Heart right ventricle (tissue), 16 donors: ENCODE measurements at regions not wholly inside any gene's neighbourhood (a gene's known extent, or its start where the extent isn't known, plus 50 kb on each side); places are given as distances from the start of the nearest gene placed in this dataset.

Source experiments
- ATAC-seq, 8 donors: fragments of 200-7000 bp; cut with Tn5 transposase; one replicate each; pipeline ENCODE4 v1.9.1; 2020; ENCODE audit warnings: mild to moderate bottlenecking in 8 of 8, moderate library complexity in 8 of 8, moderate number of reproducible peaks in 1 of 8
- DNase-seq, 2 donors: peaks; one replicate each; pipeline ENCODE4 v3.0.0-alpha.2; 2020
- H3K27ac ChIP-seq, 10 donors: fragments of 200-600 bp; sonication (generic) in 2 of 10; one replicate each; pipeline versions ENCODE4 v1.5.0 to v1.8.0; 2020 to 2022; ENCODE audit warnings: mild to moderate bottlenecking in 3 of 10
- H3K27me3 ChIP-seq, 7 donors: fragments of 200-600 bp; one replicate each; pipeline ENCODE4 v1.8.0; 2021 to 2022; ENCODE audit warnings: mild to moderate bottlenecking in 2 of 7
- H3K36me3 ChIP-seq, 9 donors: fragments of 200-600 bp; sonication (generic) in 1 of 9; one replicate each; pipeline versions ENCODE4 v1.5.0 to v1.8.0; 2020 to 2022; ENCODE audit warnings: mild to moderate bottlenecking in 2 of 9
- H3K4me1 ChIP-seq, 9 donors: fragments of 200-600 bp; sonication (generic) in 1 of 9; one replicate each; pipeline versions ENCODE4 v1.5.0 to v1.8.0; 2020 to 2022; ENCODE audit warnings: mild to moderate bottlenecking in 4 of 9
- H3K4me3 ChIP-seq, 10 donors: fragments of 200-600 bp; sonication (generic) in 2 of 10; one replicate each; pipeline versions ENCODE4 v1.5.0 to v1.8.0; 2020 to 2022; ENCODE audit warnings: mild to moderate bottlenecking in 7 of 10, moderate library complexity in 2 of 10
- H3K9me3 ChIP-seq, 11 donors: fragments of 200-600 bp in 10 of 11; sonication (generic) in 2 of 11; one replicate each; pipeline versions ENCODE4 v1.5.0 to v1.8.0; 2013 to 2022; ENCODE audit warnings: mild to moderate bottlenecking in 2 of 11, control low read depth in 1 of 11, moderate library complexity in 1 of 11
- WGBS, 2 donors: extraction: QIAGEN DNeasy Blood & Tissue Kit; methylation state at CpG; one replicate each; pipeline ENCODE4 v1.1.7; 2013; ENCODE audit warnings: inconsistent platforms in 1 of 2; 5-methylcytosine and 5-hydroxymethylcytosine counted together
- intact Hi-C, 10 donors: fragments of 100-400 bp; cut with DNase I; formaldehyde crosslinking; loops; one replicate each; pipeline versions ENCODE4 v1.11.1 to v1.14.2; 2022
- TF ChIP-seq, protein P1 (sequence below), 9 donors: fragments of 200-600 bp; sonication (generic) in 2 of 9; IDR thresholded peaks; one replicate each; pipeline versions ENCODE4 v1.5.0 to v1.8.0; 2021 to 2022; ENCODE audit warnings: antibody characterized with exemption in 9 of 9, mild to moderate bottlenecking in 5 of 9, moderate library complexity in 1 of 9
- donor health status: Arrhythmogenic right ventricular cardiomyopathy.
- donor health status: ischemic (EF 13 %, LVEDD 7.1; RV severe dilation, severe dysfunction).
- donor health status: healthy with polysubstance abuse.
- donor health status: DM: no; HTN: yes; CAD: no.
- donor health status: DM: no; HTN: no; CAD: no.
- donor health status: ischemic (EF 25% LVEDD 6.9; RV normal size, moderate dysfunction).
- donor health status: ischemic (EF 25% LVEDD 5.7; RV mildly dilated, moderate dysfunction).
- donor health status: healthy.
- donor health status: DM: yes; HTN: yes; CAD: no.
- donor health status: Ischemic cardiomyopathy.
- donor health status: ischemic (EF 35%, LVEDD 5.7; RV mildly dilated, moderate dysfunction).
- donor health status: nonischemic (EF 11% LVEDD 7.7; RV severe dilation, severe dysfunction).
- donor health status: DM: yes; HTN: yes; CAD: no.
- donor health status: PGD.
- donor health status: ischemic (EF 29% LVEDD 5.4; RV normal size, mild dysfunction).
- donor health status: nonischemic (EF 23%, LVEDD 6.1; RV moderate dilation, normal function).

- WGBS, 2 donors, result 62 to 75% methylated on average over 2 of the region's 2 CpGs
- Histone ChIP-seq H3K9me3 (no peaks in the 10 kb centered on the region), H3K27me3 (no peaks in the 10 kb centered on the region), H3K4me3 (no peak overlapping the region), H3K4me1 (no peaks in the 10 kb centered on the region), H3K27ac (no peak overlapping the region), H3K36me3 (no peaks in the 10 kb centered on the region)
- TF ChIP-seq, protein P1, sequence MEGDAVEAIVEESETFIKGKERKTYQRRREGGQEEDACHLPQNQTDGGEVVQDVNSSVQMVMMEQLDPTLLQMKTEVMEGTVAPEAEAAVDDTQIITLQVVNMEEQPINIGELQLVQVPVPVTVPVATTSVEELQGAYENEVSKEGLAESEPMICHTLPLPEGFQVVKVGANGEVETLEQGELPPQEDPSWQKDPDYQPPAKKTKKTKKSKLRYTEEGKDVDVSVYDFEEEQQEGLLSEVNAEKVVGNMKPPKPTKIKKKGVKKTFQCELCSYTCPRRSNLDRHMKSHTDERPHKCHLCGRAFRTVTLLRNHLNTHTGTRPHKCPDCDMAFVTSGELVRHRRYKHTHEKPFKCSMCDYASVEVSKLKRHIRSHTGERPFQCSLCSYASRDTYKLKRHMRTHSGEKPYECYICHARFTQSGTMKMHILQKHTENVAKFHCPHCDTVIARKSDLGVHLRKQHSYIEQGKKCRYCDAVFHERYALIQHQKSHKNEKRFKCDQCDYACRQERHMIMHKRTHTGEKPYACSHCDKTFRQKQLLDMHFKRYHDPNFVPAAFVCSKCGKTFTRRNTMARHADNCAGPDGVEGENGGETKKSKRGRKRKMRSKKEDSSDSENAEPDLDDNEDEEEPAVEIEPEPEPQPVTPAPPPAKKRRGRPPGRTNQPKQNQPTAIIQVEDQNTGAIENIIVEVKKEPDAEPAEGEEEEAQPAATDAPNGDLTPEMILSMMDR (IDR thresholded peaks at IDR 0.05), result no peak
- intact Hi-C loops, result no loop called here
- ATAC-seq (no peak), DNase-seq (no peak)
These were observed 97.1 kb upstream of the EPHA7 start for GRCh38 chr6:93516441-93516840.

DNA sequence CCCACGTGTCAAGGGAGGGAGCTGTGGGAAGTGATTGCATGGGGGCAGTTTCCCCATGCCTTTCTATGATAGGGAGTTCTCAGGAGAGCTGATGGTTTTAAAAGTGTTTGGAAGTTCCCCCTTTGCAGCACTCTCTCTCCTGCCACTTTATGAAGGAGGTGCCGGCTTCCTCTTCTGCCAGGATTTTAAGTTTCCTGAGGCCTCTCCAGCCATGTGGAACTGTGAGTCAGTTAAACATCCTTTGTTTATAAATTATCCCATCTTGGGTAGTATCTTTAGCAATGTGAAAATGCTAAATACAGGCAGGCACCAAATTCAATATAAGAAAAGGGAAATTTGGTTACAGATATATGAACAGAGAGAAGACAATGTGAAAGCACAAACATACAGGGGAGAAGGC, 96.4 kb upstream of the EPHA7 start:
- TF ChIP-seq, protein P1 (IDR thresholded peaks at IDR 0.05), result no peak
- ATAC-seq (no peak), DNase-seq (no peak)
- no peaks in the 10 kb centered on the region for H3K4me1 ChIP-seq
- intact Hi-C loops, result no loop called here
- H3K36me3 ChIP-seq, result no peaks in the 10 kb centered on the region
- no peaks in the 10 kb centered on the region for H3K27me3 ChIP-seq
- no peak overlapping the region for H3K4me3 ChIP-seq
- H3K9me3 ChIP-seq, result no peaks in the 10 kb centered on the region
- no peak overlapping the region for H3K27ac ChIP-seq
- WGBS, 2 donors, result 53 to 60% methylated on average over 2 of the region's 2 CpGs

- Histone ChIP-seq H3K27ac (no peak overlapping the region), H3K9me3 (peaks cover 0 to 10% (median 0%) of the 10 kb centered on the region in 11 donors), H3K27me3 (no peaks in the 10 kb centered on the region), H3K4me1 (no peaks in the 10 kb centered on the region), H3K4me3 (no peak overlapping the region), H3K36me3 (no peaks in the 10 kb centered on the region)
- WGBS, 2 donors, result 81 to 90% methylated on average over 4 of the region's 4 CpGs
- intact Hi-C loops, result no loop called here
- TF ChIP-seq, protein P1 (IDR thresholded peaks at IDR 0.05), result no peak
- no peak for DNase-seq
- no peak for ATAC-seq
These were observed 79.4 kb upstream of the EPHA7 start for GRCh38 chr6:93498713-93499112.

DNA sequence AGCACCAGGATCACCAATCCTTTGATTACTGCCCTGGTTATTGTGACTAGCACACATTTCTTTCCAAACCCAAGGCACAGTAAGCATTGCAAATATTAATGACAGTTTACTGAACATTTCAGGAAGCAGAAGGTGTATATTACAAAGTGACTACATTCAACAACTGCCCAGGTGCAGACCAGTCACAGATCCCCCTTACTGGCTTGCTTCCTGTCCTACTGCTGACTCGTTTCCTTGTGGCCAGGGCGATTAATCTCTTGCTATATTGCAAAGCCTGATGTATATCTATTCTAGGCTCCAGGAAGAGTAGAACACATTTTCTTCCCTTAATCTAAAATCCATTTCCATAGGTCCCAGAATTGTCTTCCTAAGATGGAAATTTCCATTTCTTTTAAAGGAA, 77.2 kb upstream of the EPHA7 start:
- WGBS, 2 donors, result 47 to 73% methylated on average over 2 of the region's 2 CpGs
- DNase-seq, result no peak
- Histone ChIP-seq H3K4me1 (no peaks in the 10 kb centered on the region), H3K4me3 (no peak overlapping the region), H3K9me3 (peaks cover 0 to 3% (median 0%) of the 10 kb centered on the region in 11 donors), H3K36me3 (no peaks in the 10 kb centered on the region), H3K27me3 (no peaks in the 10 kb centered on the region), H3K27ac (no peak overlapping the region)
- intact Hi-C loops, result no loop called here
- no peak for ATAC-seq
- TF ChIP-seq, protein P1 (IDR thresholded peaks at IDR 0.05), result no peak

DNA sequence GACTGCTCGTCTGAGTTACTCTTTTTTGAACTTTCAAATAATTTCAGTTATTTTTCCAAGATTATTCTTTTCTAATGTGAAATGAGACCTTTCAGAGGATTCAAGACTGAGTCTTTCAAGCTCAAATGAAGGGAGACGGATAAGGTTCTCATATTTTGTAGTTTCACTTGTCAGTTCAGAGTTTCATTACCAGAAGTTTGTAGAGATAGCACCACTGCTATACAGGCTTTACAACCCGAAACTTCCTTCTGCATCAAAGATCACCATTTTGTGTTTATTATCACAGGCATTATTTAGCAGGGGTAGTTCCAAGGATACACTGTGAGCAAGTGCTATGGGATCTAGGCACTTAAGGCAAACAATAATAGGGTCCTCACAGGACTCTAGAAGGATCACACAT, 74.7 kb upstream of the EPHA7 start:
- intact Hi-C loops, result no loop called here
- Histone ChIP-seq H3K4me3 (no peak overlapping the region), H3K27ac (no peak overlapping the region), H3K4me1 (no peaks in the 10 kb centered on the region), H3K27me3 (no peaks in the 10 kb centered on the region), H3K36me3 (no peaks in the 10 kb centered on the region), H3K9me3 (no peaks in the 10 kb centered on the region)
- WGBS, 2 donors, result 80% methylated on average over 3 of the region's 3 CpGs
- ATAC-seq (no peak), DNase-seq (no peak)
- TF ChIP-seq, protein P1 (IDR thresholded peaks at IDR 0.05), result no peak
